ENCODE measurements at regions not wholly inside any gene's neighbourhood (a gene's known extent, or its start where the extent isn't known, plus 50 kb on each side); places are given as distances from the start of the nearest gene placed in this dataset.
"Not testable (repeated sequence)": the region's sequence is repeated elsewhere in the genome, so short reads cannot be mapped to it uniquely, and the experiment has no call there.

GRCh38 chr15:28789401-28790114 is 58.9 kb downstream of the GOLGA6L7 start:
- not testable (repeated sequence) for DNase-seq; H3K4me1 Mint-ChIP-seq; H3K27ac Mint-ChIP-seq; H3K36me3 Mint-ChIP-seq; ATAC-seq (ENCODE audit: low read depth in 2 of 2); H3K9me3 Mint-ChIP-seq
- H3K4me3 Mint-ChIP-seq: peak overlapping the region in 2 of 8 donors; percentile 35 to 47
- H3K27me3 Mint-ChIP-seq: peaks cover 19 to 36% (median 25%) of the 10 kb centered on the region in 3 donors

GRCh38 chr15:28788649-28789400 is 59.6 kb downstream of the GOLGA6L7 start:
- peak in 1 of 2 donors; percentile 27 for ATAC-seq (ENCODE audit: low read depth in 2 of 2)
- H3K27ac Mint-ChIP-seq, H3K4me1 Mint-ChIP-seq, H3K36me3 Mint-ChIP-seq, DNase-seq, H3K9me3 Mint-ChIP-seq: not testable (repeated sequence)
- H3K27me3 Mint-ChIP-seq: peaks cover 19 to 36% (median 25%) of the 10 kb centered on the region in 3 donors
- H3K4me3 Mint-ChIP-seq: peak overlapping the region in 1 of 8 donors; percentile 35

- DNase-seq; H3K36me3 Mint-ChIP-seq; H3K4me3 Mint-ChIP-seq; H3K9me3 Mint-ChIP-seq; ATAC-seq (ENCODE audit: low read depth in 2 of 2); H3K4me1 Mint-ChIP-seq; H3K27ac Mint-ChIP-seq: not testable (repeated sequence)
- peaks cover 19 to 36% (median 25%) of the 10 kb centered on the region in 3 donors for H3K27me3 Mint-ChIP-seq
These were observed 60.3 kb downstream of the GOLGA6L7 start for GRCh38 chr15:28788176-28788575.

- DNase-seq (no peak), ATAC-seq (ENCODE audit: low read depth in 2 of 2) (no peak)
- Mint-ChIP-seq H3K27me3 (peaks cover 11 to 26% (median 14%) of the 10 kb centered on the region in 3 donors), H3K27ac (no peak overlapping the region), H3K36me3 (no peaks in the 10 kb centered on the region), H3K4me3 (no peak overlapping the region), H3K9me3 (peaks cover 0 to 1% (median 0%) of the 10 kb centered on the region in 7 donors), H3K4me1 (peaks cover 0 to 5% (median 0%) of the 10 kb centered on the region in 3 donors)
These were observed 61.9 kb downstream of the GOLGA6L7 start for GRCh38 chr15:28786521-28786920.

GRCh38 chr15:28784347-28785163 is 63.9 kb downstream of the GOLGA6L7 start:
- not testable (repeated sequence) for H3K4me3 Mint-ChIP-seq; H3K36me3 Mint-ChIP-seq; ATAC-seq (ENCODE audit: low read depth in 2 of 2); DNase-seq; H3K27ac Mint-ChIP-seq; H3K9me3 Mint-ChIP-seq; H3K4me1 Mint-ChIP-seq
- H3K27me3 Mint-ChIP-seq: peaks cover 11 to 24% (median 14%) of the 10 kb centered on the region in 3 donors

- ATAC-seq (ENCODE audit: low read depth in 2 of 2) (no peak), DNase-seq (no peak)
- H3K27me3 Mint-ChIP-seq: peaks cover 11 to 20% (median 14%) of the 10 kb centered on the region in 3 donors
- H3K4me3 Mint-ChIP-seq: no peak overlapping the region
- peaks cover 0 to 1% (median 0%) of the 10 kb centered on the region in 7 donors for H3K9me3 Mint-ChIP-seq
- H3K27ac Mint-ChIP-seq: no peak overlapping the region
- H3K4me1 Mint-ChIP-seq: no peaks in the 10 kb centered on the region
- no peaks in the 10 kb centered on the region for H3K36me3 Mint-ChIP-seq
These were observed 64.6 kb downstream of the GOLGA6L7 start for GRCh38 chr15:28783873-28784272.

GRCh38 chr15:28783466-28783865 is 65.0 kb downstream of the GOLGA6L7 start:
- peaks cover 10 to 20% (median 13%) of the 10 kb centered on the region in 3 donors for H3K27me3 Mint-ChIP-seq
- H3K4me1 Mint-ChIP-seq: no peaks in the 10 kb centered on the region
- ATAC-seq (ENCODE audit: low read depth in 2 of 2): no peak
- no peak for DNase-seq
- H3K4me3 Mint-ChIP-seq: no peak overlapping the region
- no peak overlapping the region for H3K27ac Mint-ChIP-seq
- H3K9me3 Mint-ChIP-seq: peaks cover 0 to 1% (median 0%) of the 10 kb centered on the region in 7 donors
- H3K36me3 Mint-ChIP-seq: no peaks in the 10 kb centered on the region

GRCh38 chr15:28778397-28778796 is 66.2 kb upstream of the GOLGA8M start:
- not testable (repeated sequence) for H3K4me1 Mint-ChIP-seq; ATAC-seq (ENCODE audit: low read depth in 2 of 2)

GRCh38 chr15:28772857-28773256 is 60.6 kb upstream of the GOLGA8M start:
- not testable (repeated sequence) for ATAC-seq (ENCODE audit: low read depth in 2 of 2); DNase-seq; H3K4me1 Mint-ChIP-seq; H3K4me3 Mint-ChIP-seq; H3K9me3 Mint-ChIP-seq; H3K36me3 Mint-ChIP-seq; H3K27ac Mint-ChIP-seq; H3K27me3 Mint-ChIP-seq

More at GRCh38 chr15:28778397-28778796, 66.2 kb upstream of the GOLGA8M start:
- not testable (repeated sequence) for H3K27ac Mint-ChIP-seq, DNase-seq, H3K27me3 Mint-ChIP-seq, H3K36me3 Mint-ChIP-seq, H3K4me3 Mint-ChIP-seq, H3K9me3 Mint-ChIP-seq
